ENCODE measurements at regions not wholly inside any gene's neighbourhood (a gene's known extent, or its start where the extent isn't known, plus 50 kb on each side); places are given as distances from the start of the nearest gene placed in this dataset.

- H3K27ac ChIP-seq (ENCODE audit: low read depth, low read length), result no peak overlapping the region
- 96 to 98% (median 97%) methylated on average over 1 of the region's 1 CpG for WGBS, 3 donors
Measured at GRCh38 chr4:38537666-38538065, 126.3 kb upstream of the KLF3 start.

DNA sequence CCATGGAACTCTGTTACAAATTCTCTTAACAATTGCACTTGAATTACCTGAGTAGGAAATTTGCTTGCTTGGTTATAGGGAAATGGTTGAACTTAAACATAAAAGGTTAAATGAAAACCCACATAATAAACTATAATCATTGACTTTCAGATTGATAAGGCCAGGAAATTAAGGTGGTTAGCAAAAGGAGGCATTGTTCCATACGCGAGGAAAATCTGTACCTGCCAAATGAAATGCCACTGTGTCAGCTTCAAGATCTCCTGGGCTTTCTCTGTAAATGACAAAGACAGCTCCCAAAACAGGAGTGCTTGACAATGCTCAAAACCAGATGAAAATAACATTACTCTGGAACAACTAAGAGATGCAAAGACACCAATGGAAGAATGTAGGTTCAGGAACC is 125.5 kb upstream of the KLF3 start:
- no peak overlapping the region for H3K27ac ChIP-seq (ENCODE audit: low read depth, low read length)
- 59 to 92% (median 88%) methylated on average over 2 of the region's 2 CpGs for WGBS, 3 donors

DNA sequence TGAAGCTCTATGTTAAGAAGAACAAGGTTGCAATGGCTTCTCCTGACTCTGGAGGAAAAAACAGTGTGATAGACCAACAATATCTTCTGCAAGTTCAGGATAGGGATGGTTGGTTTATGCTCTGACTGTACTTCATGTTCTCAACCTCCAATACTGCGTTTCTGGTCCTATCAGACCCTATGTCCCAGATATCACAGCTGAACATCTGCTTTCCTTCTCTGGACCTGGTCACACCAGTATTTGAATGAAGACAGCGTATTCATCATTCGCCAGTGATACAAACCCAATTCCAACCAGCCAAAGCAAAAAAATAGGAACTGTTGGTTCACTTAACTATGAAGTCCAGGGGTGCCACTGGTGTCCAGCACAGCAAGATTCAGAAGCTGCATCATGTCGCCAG is 124.5 kb upstream of the KLF3 start:
- WGBS, 3 donors, result 93 to 97% (median 95%) methylated on average over 4 of the region's 4 CpGs

GRCh38 chr4:38547052-38547451 is 116.9 kb upstream of the KLF3 start:
- H3K27ac ChIP-seq (ENCODE audit: low read depth, low read length), result no peak overlapping the region
- WGBS, 3 donors, result 85 to 94% (median 94%) methylated on average over 2 of the region's 2 CpGs

More for the DNA sequence above, 124.5 kb upstream of the KLF3 start:
- no peak overlapping the region for H3K27ac ChIP-seq (ENCODE audit: low read depth, low read length)

- no peak overlapping the region for H3K27ac ChIP-seq (ENCODE audit: low read depth, low read length)
- WGBS, 3 donors, result 96 to 99% (median 98%) methylated on average over 3 of the region's 3 CpGs
Measured at GRCh38 chr4:38548256-38548655, 115.7 kb upstream of the KLF3 start.

DNA sequence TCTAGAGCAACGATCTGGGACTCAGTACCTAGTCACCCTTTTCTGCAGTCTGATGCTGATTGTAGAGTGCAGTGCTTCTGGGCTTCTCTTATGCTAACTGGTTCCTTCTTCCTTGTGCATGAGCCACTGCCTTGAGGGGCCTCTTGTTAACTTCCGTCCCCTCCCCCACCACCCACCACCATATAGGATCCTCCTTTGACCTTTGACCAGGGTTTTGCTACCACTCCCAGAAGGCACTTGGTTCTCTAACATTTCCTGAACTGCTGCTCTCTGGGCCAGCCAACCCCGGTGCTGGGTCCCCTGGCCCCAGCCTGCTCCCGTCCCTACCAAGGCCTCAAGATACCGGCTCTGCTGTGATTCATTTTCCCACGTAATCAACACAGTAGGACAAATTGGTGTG is 104.6 kb upstream of the KLF3 start:
- 88 to 93% (median 92%) methylated on average over 6 of the region's 6 CpGs for WGBS, 3 donors
- H3K27ac ChIP-seq (ENCODE audit: low read depth, low read length), result no peak overlapping the region

GRCh38 chr4:38560340-38560739 is 103.7 kb upstream of the KLF3 start:
- no peak overlapping the region for H3K27ac ChIP-seq (ENCODE audit: low read depth, low read length)
- WGBS, 3 donors, result 84 to 95% (median 93%) methylated on average over 6 of the region's 6 CpGs

DNA sequence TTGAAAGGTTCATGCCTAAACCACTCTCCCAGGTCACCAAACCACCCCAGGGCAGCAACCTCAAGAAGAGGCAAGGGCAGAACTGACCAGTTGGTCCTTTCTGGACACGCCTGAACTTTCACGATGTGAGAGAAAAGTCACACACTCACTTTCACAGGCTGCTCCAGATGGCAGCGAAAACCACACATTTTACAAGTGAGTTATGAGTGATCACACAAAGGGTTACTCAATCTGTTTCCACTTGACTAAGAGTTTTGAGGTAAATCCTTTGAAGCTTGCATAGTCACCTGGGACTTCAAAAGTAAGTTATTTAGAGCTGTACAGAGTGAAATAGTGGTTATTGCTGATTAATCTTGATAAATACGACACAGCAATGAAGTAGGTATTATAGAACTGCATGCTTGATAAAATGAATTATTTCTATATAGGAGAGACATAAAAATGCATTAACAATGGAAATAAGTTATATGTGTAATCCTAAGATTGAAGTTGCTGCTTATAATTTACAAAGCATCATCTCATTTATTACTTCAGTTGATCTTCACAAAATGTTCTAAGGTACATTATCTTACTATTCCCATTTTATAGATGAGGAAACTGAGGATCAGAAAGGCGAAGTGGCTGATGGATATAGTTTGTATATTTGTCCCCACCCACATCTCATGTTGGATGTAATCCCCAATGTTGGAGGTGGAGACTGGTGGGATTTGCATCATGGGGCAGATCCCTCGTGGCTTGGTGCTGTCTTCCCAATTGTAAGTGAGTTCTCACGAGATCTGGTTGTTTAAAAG is 103.0 kb upstream of the KLF3 start:
- no peak overlapping the region for H3K27ac ChIP-seq (ENCODE audit: low read depth, low read length)
- 83 to 90% (median 89%) methylated on average over 7 of the region's 7 CpGs for WGBS, 3 donors

DNA sequence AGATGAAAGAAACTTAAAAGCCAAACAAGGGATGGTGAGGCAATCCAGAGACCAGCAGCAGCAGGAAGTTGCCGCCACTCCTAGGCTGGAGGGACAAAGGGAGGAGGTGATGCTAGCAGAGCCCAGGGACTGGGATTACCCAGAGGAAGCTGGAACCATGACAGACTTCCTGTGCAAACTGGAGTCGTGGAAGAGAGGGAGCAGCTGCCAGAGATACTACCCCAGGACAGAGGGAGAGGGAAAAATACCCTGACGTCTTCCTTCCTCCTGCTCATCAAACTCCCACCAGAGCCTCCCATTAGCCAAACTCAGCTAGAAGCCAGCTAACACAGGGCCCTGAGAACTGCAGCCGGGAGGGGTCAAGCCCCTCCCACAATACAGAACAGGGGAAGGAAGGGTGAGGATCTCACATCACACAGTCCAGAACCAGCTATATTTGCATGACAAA is 101.2 kb upstream of the KLF3 start:
- H3K27ac ChIP-seq (ENCODE audit: low read depth, low read length), result no peak overlapping the region
- WGBS, 3 donors, result 8 to 51% (median 12%) methylated on average over 4 of the region's 4 CpGs

GRCh38 chr4:38563707-38564495 is 100.1 kb upstream of the KLF3 start:
- no peak overlapping the region for H3K27ac ChIP-seq (ENCODE audit: low read depth, low read length)
- 67 to 78% (median 77%) methylated on average over 9 of the region's 9 CpGs for WGBS, 3 donors

DNA sequence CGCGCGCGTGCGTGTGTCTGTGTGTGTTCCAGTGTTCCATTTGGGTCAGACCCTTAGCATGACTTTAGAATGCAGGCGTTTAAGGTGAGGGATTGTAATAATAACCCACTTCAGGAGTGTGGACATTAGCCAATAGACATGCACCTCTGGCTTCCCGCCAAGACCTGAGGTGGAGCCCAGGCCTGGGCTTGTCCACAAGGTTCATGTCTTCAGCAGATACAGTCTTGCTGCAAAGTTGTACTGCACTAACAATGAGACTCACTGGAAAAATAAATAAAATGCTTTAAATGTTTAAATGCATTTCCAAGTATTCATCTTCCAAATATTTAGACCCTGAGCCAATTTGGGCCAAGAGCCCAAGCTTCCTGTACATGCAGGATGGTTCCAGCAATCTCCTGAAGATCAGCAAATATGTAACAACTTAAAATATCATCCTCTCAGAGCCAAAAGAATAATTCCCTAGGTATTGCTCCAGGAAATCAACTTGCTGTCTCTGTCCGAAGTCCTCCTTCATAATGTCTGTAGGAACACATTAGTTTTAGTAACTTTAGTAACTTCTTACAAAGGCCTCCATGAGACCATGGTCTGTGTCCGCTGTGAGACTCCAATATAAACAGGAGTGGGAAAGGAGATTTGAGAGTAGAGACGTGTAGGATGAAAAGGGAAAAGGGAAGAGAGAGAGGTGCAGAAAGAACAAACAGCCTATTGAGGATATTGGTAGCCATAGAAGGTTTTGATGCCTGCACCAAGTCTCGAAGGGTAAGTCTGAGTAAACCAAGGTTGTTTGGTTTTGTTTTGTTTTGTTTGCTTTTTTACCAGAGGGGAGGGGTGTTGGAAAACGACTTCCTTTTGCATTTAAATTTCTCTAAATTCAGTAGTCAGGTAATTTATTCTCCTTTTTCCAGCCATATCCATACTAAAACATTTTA is 98.5 kb upstream of the KLF3 start:
- WGBS, 3 donors, result 60 to 72% (median 65%) methylated on average over 12 of the region's 12 CpGs
- no peak overlapping the region for H3K27ac ChIP-seq (ENCODE audit: low read depth, low read length)

GRCh38 chr4:38566806-38567398 is 97.1 kb upstream of the KLF3 start:
- 93 to 96% (median 94%) methylated on average over 4 of the region's 4 CpGs for WGBS, 3 donors

DNA sequence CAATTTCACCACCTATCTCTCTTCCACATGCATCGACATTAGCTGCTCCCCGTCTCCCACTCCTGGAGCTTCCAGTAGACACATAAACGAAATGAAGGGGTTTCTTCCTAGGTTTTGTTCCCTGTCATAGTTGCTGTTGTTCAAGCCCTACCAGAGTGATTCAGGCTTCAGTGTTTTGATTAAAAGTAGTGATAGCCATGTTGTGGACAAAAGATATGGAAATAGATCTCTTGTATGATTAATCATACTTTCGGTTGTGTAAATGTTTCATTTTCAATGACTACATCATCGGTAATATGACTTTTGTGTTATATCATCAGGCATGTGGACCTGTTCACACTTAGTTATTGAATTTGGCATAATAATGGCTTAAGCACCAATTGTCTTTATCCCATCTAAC is 96.5 kb upstream of the KLF3 start:
- WGBS, 3 donors, result 92 to 95% (median 93%) methylated on average over 5 of the region's 5 CpGs

More at GRCh38 chr4:38566806-38567398, 97.1 kb upstream of the KLF3 start:
- no peak overlapping the region for H3K27ac ChIP-seq (ENCODE audit: low read depth, low read length)

DNA sequence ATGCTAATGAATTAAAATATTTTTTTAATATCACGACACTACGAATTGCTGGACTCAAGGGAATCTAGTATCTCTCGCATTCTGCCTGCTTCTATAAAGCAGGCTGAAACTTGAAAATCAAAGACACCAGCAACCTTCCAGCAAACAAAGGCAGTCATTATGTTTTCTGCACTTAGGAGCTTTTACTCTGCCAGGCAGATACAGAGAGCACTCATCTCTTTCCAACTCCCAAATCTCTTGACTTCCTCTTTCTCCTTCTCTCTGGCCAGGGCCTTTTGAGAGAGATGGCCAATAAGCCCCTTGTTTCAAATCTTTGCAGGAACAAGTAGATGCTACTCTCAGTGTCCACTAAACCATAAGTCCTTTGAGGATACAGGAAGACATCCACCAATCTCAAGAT is 95.2 kb upstream of the KLF3 start:
- 73 to 94% (median 88%) methylated on average over 3 of the region's 3 CpGs for WGBS, 3 donors
- H3K27ac ChIP-seq (ENCODE audit: low read depth, low read length), result no peak overlapping the region

More for the DNA sequence above, 96.5 kb upstream of the KLF3 start:
- H3K27ac ChIP-seq (ENCODE audit: low read depth, low read length), result no peak overlapping the region

- 81 to 94% (median 91%) methylated on average over 5 of the region's 5 CpGs for WGBS, 3 donors
- H3K27ac ChIP-seq (ENCODE audit: low read depth, low read length), result no peak overlapping the region
Measured at GRCh38 chr4:38570647-38571276, 93.2 kb upstream of the KLF3 start.

DNA sequence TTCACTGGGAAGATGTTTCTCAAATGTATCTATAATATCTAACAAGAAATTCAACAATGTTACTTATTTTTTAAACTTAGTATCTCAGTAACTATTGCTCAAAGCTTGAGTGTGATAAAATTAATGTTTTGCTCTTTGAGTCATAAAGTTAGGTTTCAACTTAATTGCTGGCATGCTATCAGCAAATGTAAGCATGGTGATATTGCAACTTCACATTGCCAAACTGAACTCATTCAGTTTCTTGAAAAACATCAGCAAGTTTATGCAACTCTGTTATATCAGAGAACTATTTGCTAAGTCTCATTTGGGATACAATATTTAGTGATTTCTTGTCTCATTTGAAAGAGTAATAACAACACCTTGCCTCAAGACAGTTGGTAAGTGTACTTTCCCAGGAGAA is 91.2 kb upstream of the KLF3 start:
- H3K27ac ChIP-seq (ENCODE audit: low read depth, low read length), result no peak overlapping the region

DNA sequence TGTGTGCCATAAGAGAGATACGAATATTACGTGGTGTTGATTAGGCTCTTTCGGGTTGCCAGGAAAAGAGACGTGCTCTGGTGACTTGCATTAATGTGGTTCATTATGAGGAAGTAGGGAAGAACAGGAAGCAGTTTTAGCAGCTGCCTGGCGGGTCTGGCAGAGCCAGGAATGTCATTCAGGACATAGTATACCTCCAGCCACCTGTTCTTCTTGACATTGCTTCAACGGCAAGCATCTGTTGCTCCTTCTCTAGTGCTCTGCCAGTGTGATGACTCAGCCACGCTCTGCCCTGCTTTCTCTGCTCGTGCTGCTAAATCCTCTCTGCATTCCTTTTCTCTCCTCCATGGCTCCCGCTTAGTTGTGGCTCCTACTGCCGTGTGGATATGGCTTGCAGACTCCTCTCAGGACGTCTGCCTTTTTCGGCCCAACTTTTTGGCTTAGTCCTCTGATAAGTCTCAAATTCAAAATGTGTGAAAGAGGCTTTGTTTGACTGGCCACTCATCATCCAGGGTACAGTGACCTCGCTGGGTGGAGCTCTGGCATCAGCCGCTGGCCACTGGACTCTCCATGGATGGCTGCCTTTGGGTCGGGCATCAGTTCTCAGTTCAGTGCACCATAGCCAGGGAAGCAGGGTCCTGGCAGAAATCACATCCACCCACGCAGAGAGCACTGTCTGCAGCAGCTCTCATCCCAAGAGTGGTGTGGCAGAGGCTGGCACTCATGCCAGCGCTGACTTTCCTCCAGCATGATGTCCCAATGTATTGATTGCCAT is 89.3 kb upstream of the KLF3 start:
- no peak overlapping the region for H3K27ac ChIP-seq (ENCODE audit: low read depth, low read length)
- 66 to 75% (median 67%) methylated on average over 17 of the region's 17 CpGs for WGBS, 3 donors
